OCI-LY1 (cell line): ENCODE measurements at regions not wholly inside any gene's neighbourhood (a gene's known extent, or its start where the extent isn't known, plus 50 kb on each side); places are given as distances from the start of the nearest gene placed in this dataset.
"Not testable (repeated sequence)": the region's sequence is repeated elsewhere in the genome, so short reads cannot be mapped to it uniquely, and the experiment has no call there.

ENCODE experiments used
- H2AFZ ChIP-seq: fragments of 200-600 bp; sonication (generic), shearing (Covaris generic); 2 replicates; pipeline ENCODE4 v1.6.0; 2014; ENCODE audit warnings: antibody characterized with exemption, mild to moderate bottlenecking, low read length
- H3F3A ChIP-seq: fragments of 200-600 bp; sonication (generic), shearing (Covaris generic); 2 replicates; pipeline ENCODE4 v1.6.0; 2014; ENCODE audit warnings: mild to moderate bottlenecking, antibody characterized with exemption, low read length, moderate library complexity; ENCODE audit not compliant: insufficient read depth
- H3K27ac ChIP-seq: fragments of 200-600 bp; sonication (generic); 2 replicates; pipeline ENCODE4 v1.5.1; 2014; ENCODE audit warnings: low read length, mixed run types, mild to moderate bottlenecking, low read depth; ENCODE audit not compliant: poor library complexity, severe bottlenecking
- H3K27me3 ChIP-seq: fragments of 200-600 bp; sonication (generic); 2 replicates; pipeline ENCODE4 v1.6.0; 2014; ENCODE audit warnings: antibody characterized with exemption, mild to moderate bottlenecking, low read length, moderate library complexity; ENCODE audit not compliant: insufficient read depth
- H3K36me3 ChIP-seq: fragments of 200-600 bp; sonication (generic); 2 replicates; pipeline ENCODE4 v1.6.1; 2014; ENCODE audit warnings: mild to moderate bottlenecking, antibody characterized with exemption, low read length, moderate library complexity, mixed read lengths; ENCODE audit not compliant: insufficient read depth
- H3K4me1 ChIP-seq: fragments of 200-600 bp; sonication (generic); 2 replicates; pipeline ENCODE4 v1.5.1; 2014; ENCODE audit warnings: mild to moderate bottlenecking, low read length, moderate library complexity; ENCODE audit not compliant: insufficient read depth, severe bottlenecking
- H3K4me2 ChIP-seq: fragments of 200-600 bp; sonication (generic), shearing (Covaris generic); 2 replicates; pipeline ENCODE4 v1.6.1; 2014; ENCODE audit warnings: low read length
- H3K4me3 ChIP-seq: fragments of 200-600 bp; sonication (generic); 2 replicates; pipeline ENCODE4 v1.5.1; 2014; ENCODE audit warnings: low read length, low read depth, mild to moderate bottlenecking, mixed read lengths; ENCODE audit not compliant: poor library complexity, severe bottlenecking
- H3K79me2 ChIP-seq: fragments of 200-600 bp; shearing (Covaris generic); 2 replicates; pipeline ENCODE4 v1.6.1; 2016; ENCODE audit warnings: mixed run types, low read length, mixed read lengths; ENCODE audit not compliant: insufficient read depth
- H3K9ac ChIP-seq: fragments of 200-600 bp; sonication (generic), shearing (Covaris generic); 2 replicates; pipeline ENCODE4 v1.6.1; 2014; ENCODE audit warnings: mild to moderate bottlenecking, low read length, mixed read lengths
- H3K9me2 ChIP-seq: fragments of 200-600 bp; sonication (generic), shearing (Covaris generic); 2 replicates; pipeline ENCODE4 v1.6.1; 2014; ENCODE audit warnings: low read depth, mild to moderate bottlenecking, low read length, mixed read lengths
- H3K9me3 ChIP-seq: fragments of 200-600 bp; shearing (Covaris generic); 2 replicates; pipeline ENCODE4 v1.6.1; 2014; ENCODE audit warnings: low read length, mixed read lengths
- H4K20me1 ChIP-seq: fragments of 200-600 bp; sonication (generic), shearing (Covaris generic); 2 replicates; pipeline ENCODE4 v1.6.0; 2016; ENCODE audit warnings: mild to moderate bottlenecking, low read length; ENCODE audit not compliant: insufficient read depth

- H3K9me3 ChIP-seq, H3K4me2 ChIP-seq, H4K20me1 ChIP-seq, H3K79me2 ChIP-seq, H3K27me3 ChIP-seq, H3K4me1 ChIP-seq, H2AFZ ChIP-seq, H3K36me3 ChIP-seq, H3F3A ChIP-seq, H3K4me3 ChIP-seq, H3K9ac ChIP-seq, H3K9me2 ChIP-seq, H3K27ac ChIP-seq: not testable (repeated sequence)
Observed at GRCh38 chr7:76838357-76838756, 193.8 kb downstream of the SPDYE17 start.

DNA sequence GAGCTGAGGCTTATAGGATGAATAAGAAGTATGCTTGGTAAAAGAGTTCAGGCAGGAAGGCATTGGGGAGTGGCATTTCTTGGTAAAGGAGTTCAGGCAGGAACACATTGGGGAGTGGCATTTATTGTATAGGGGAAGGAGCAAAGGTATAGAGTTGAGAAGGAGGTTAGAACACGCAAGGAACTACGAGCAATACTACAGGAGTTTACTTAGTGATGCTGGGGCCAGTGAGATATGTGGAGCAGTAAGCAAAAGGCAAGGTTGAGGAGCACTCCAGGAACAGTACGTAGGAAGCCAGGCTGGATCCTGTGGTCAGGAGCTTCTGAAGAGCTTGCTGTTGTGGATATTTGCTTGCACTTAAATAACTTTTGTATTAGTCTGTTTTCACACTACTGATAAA lies 202.2 kb upstream of the POMZP3 start:
- not testable (repeated sequence) for H4K20me1 ChIP-seq, H2AFZ ChIP-seq, H3K36me3 ChIP-seq, H3F3A ChIP-seq, H3K27ac ChIP-seq, H3K9me2 ChIP-seq, H3K79me2 ChIP-seq, H3K4me2 ChIP-seq, H3K9ac ChIP-seq, H3K27me3 ChIP-seq, H3K4me1 ChIP-seq, H3K4me3 ChIP-seq, H3K9me3 ChIP-seq

DNA sequence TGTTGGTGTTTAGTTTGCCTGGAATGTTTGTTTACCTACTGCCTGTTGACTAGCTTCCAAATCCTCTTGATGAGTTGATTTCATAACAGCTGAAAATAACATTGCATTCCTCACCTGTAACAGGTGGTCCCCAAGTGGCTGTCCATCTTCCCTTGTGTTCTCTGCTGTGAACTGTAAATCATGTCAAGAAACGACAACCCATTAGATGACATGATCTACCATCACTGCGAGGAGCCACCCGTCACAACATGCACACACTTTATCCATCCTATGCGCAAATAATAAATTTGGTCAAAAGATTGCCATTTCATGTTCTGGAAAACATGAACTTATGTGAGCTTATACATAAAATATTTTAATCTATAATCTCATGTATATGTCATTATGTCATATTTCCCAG lies 199.1 kb upstream of the POMZP3 start:
- H3K4me1 ChIP-seq, H3K4me2 ChIP-seq, H3K9ac ChIP-seq, H3K79me2 ChIP-seq, H2AFZ ChIP-seq, H3K9me3 ChIP-seq, H3K9me2 ChIP-seq, H3K4me3 ChIP-seq, H3F3A ChIP-seq, H3K27ac ChIP-seq, H3K27me3 ChIP-seq, H3K36me3 ChIP-seq, H4K20me1 ChIP-seq: not testable (repeated sequence)

DNA sequence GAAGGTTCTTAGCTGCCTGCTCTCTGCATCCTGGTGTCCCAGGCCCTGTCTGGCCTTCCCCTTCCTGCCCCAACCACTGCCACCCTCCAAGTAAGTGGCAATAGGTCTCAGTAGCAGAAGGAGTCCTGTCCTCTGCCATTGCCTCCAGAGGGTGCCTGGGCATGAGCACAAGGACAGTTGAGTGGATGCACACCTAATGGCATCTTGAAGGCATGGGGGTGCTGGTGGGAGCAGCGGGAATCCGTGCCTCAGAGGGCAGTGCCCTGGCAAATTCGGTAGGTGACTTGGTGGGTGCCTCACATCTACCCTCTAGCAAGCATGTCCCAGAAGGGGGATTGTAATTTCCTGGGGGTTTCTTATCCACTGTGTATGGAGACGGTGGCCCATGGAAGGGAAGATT lies 182.8 kb upstream of the POMZP3 start:
- H3K79me2 ChIP-seq, H3K4me2 ChIP-seq, H3K27ac ChIP-seq, H3F3A ChIP-seq, H3K9ac ChIP-seq, H3K36me3 ChIP-seq, H2AFZ ChIP-seq, H3K27me3 ChIP-seq, H3K4me3 ChIP-seq, H4K20me1 ChIP-seq, H3K9me2 ChIP-seq, H3K9me3 ChIP-seq, H3K4me1 ChIP-seq: not testable (repeated sequence)

DNA sequence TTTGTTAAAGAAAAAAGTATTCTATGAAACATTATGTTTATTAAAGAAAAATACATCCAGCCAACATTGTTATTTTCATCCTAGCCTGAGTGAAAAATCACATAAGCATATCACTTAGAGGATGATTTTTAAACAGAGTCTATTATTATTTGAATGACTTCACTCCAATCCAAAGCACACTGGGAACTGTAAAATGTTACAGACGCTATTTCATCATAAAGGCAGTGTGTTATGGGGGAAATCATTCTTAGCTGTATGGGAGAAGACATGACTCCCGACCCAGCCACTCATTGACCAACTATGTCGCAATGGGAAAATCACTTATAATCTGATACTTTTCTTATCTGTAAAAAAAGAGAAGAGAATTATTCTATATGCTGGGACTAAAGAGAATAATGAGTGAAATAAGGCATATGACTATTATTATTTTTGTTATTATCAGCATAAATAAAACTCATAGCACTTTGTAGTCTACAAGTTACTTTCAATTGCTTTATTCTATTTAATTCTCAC lies 180.6 kb upstream of the POMZP3 start:
- H3K4me3 ChIP-seq, H3K27ac ChIP-seq, H3K9me3 ChIP-seq, H3K4me2 ChIP-seq, H3K79me2 ChIP-seq, H3F3A ChIP-seq, H3K4me1 ChIP-seq, H3K27me3 ChIP-seq, H3K36me3 ChIP-seq, H2AFZ ChIP-seq, H3K9ac ChIP-seq, H4K20me1 ChIP-seq, H3K9me2 ChIP-seq: not testable (repeated sequence)

- H3K9me2 ChIP-seq, H3K27ac ChIP-seq, H3K79me2 ChIP-seq, H3K4me3 ChIP-seq, H4K20me1 ChIP-seq, H2AFZ ChIP-seq, H3K27me3 ChIP-seq, H3K9ac ChIP-seq, H3F3A ChIP-seq, H3K9me3 ChIP-seq, H3K4me1 ChIP-seq, H3K36me3 ChIP-seq, H3K4me2 ChIP-seq: not testable (repeated sequence)
Observed at GRCh38 chr7:76806460-76806859, 179.4 kb upstream of the POMZP3 start.

- H3K9ac ChIP-seq, H3F3A ChIP-seq, H3K27ac ChIP-seq, H3K4me1 ChIP-seq, H3K4me3 ChIP-seq, H2AFZ ChIP-seq, H3K27me3 ChIP-seq, H3K9me3 ChIP-seq, H4K20me1 ChIP-seq, H3K9me2 ChIP-seq, H3K79me2 ChIP-seq, H3K36me3 ChIP-seq: not testable (repeated sequence)
- H3K4me2 ChIP-seq: peak overlapping the region; percentile 26; the same call in 1 of the 2 replicates
Observed at GRCh38 chr7:76806010-76806409, 178.9 kb upstream of the POMZP3 start.

DNA sequence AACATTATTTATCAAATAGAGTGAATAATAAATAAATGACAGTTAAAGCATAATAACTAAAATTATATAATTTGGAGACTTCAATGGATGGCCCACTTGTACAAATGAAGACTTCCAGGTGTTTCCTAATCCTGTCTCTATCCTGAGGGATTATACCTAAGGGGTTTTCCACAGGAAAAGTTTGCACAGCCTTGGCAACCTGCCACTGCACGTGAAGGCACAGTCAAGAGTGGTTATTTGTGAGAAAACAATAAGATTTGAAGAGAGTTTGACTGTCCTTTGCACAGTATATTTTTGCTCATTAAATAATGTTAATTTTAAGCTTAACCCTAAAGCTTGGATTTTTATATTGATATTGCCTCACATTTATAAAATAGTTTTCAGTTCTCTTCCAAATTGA lies 178.2 kb upstream of the POMZP3 start:
- not testable (repeated sequence) for H3K4me3 ChIP-seq, H3K9ac ChIP-seq, H3K27me3 ChIP-seq, H3K9me3 ChIP-seq, H3K79me2 ChIP-seq, H3F3A ChIP-seq, H3K36me3 ChIP-seq, H3K27ac ChIP-seq, H3K4me1 ChIP-seq, H4K20me1 ChIP-seq, H3K4me2 ChIP-seq, H3K9me2 ChIP-seq, H2AFZ ChIP-seq
